HG03442 (cell line): ENCODE measurements at regions not wholly inside any gene's neighbourhood (a gene's known extent, or its start where the extent isn't known, plus 50 kb on each side); places are given as distances from the start of the nearest gene placed in this dataset.
A peak's percentile ranks its signal among the peaks of the same experiment; 100 is the strongest.

Source experiments
- ATAC-seq: cut with Tn5 transposase; IDR thresholded peaks from one replicate; pipeline ENCODE4 v1.9.1; 2021; ENCODE audit warnings: mild to moderate bottlenecking, moderate library complexity; ENCODE audit not compliant: unreplicated experiment

- ATAC-seq: no peak
These were observed 459.9 kb upstream of the ZNF462 start for GRCh38 chr9:106403081-106403480.

- no peak for ATAC-seq
These were observed 458.8 kb upstream of the ZNF462 start for GRCh38 chr9:106404137-106404536.

- ATAC-seq: no peak
These were observed 457.0 kb upstream of the ZNF462 start for GRCh38 chr9:106405871-106406435.

GRCh38 chr9:106414042-106414441, 448.9 kb upstream of the ZNF462 start:
- no peak for ATAC-seq

- peak; percentile 26 for ATAC-seq
These were observed 445.3 kb upstream of the ZNF462 start for GRCh38 chr9:106417685-106418084.

- ATAC-seq: no peak
These were observed 443.1 kb upstream of the ZNF462 start for GRCh38 chr9:106419829-106420228.

GRCh38 chr9:106420511-106420944, 442.4 kb upstream of the ZNF462 start:
- ATAC-seq: peak; percentile 76

GRCh38 chr9:106421772-106422171, 441.2 kb upstream of the ZNF462 start:
- ATAC-seq: peak; percentile 60

GRCh38 chr9:106423575-106423974, 439.4 kb upstream of the ZNF462 start:
- no peak for ATAC-seq

GRCh38 chr9:106432631-106433030, 430.3 kb upstream of the ZNF462 start:
- no peak for ATAC-seq

- ATAC-seq: no peak
These were observed 424.0 kb upstream of the ZNF462 start for GRCh38 chr9:106438928-106439327.

GRCh38 chr9:106441283-106441682, 421.7 kb upstream of the ZNF462 start:
- no peak for ATAC-seq

- no peak for ATAC-seq
These were observed 419.4 kb upstream of the ZNF462 start for GRCh38 chr9:106443520-106443919.

GRCh38 chr9:106445107-106445506, 417.9 kb upstream of the ZNF462 start:
- ATAC-seq: no peak

GRCh38 chr9:106449336-106449927, 413.5 kb upstream of the ZNF462 start:
- no peak for ATAC-seq

- no peak for ATAC-seq
These were observed 412.4 kb upstream of the ZNF462 start for GRCh38 chr9:106450549-106450948.

- ATAC-seq: no peak
These were observed 411.7 kb upstream of the ZNF462 start for GRCh38 chr9:106451223-106451622.

GRCh38 chr9:106456581-106456980, 406.4 kb upstream of the ZNF462 start:
- ATAC-seq: no peak

- no peak for ATAC-seq
These were observed 395.7 kb upstream of the ZNF462 start for GRCh38 chr9:106467113-106467864.

GRCh38 chr9:106467865-106468164, 395.2 kb upstream of the ZNF462 start:
- no peak for ATAC-seq

GRCh38 chr9:106468431-106468830, 394.5 kb upstream of the ZNF462 start:
- no peak for ATAC-seq

- no peak for ATAC-seq
These were observed 384.7 kb upstream of the ZNF462 start for GRCh38 chr9:106478312-106478711.
